HG02885 (cell line): ENCODE measurements at regions not wholly inside any gene's neighbourhood (a gene's known extent, or its start where the extent isn't known, plus 50 kb on each side); places are given as distances from the start of the nearest gene placed in this dataset.

Source experiments
- ATAC-seq: cut with Tn5 transposase; IDR thresholded peaks from one replicate; pipeline ENCODE4 v1.9.1; 2021; ENCODE audit warnings: mild to moderate bottlenecking; ENCODE audit not compliant: unreplicated experiment, poor library complexity

GRCh38 chr4:10212400-10212799 lies 95.8 kb upstream of the WDR1 start:
- no peak for ATAC-seq

- no peak for ATAC-seq
These were observed 90.5 kb upstream of the WDR1 start for GRCh38 chr4:10207116-10207515.

GRCh38 chr4:10205223-10205622 lies 88.6 kb upstream of the WDR1 start:
- ATAC-seq: no peak

DNA sequence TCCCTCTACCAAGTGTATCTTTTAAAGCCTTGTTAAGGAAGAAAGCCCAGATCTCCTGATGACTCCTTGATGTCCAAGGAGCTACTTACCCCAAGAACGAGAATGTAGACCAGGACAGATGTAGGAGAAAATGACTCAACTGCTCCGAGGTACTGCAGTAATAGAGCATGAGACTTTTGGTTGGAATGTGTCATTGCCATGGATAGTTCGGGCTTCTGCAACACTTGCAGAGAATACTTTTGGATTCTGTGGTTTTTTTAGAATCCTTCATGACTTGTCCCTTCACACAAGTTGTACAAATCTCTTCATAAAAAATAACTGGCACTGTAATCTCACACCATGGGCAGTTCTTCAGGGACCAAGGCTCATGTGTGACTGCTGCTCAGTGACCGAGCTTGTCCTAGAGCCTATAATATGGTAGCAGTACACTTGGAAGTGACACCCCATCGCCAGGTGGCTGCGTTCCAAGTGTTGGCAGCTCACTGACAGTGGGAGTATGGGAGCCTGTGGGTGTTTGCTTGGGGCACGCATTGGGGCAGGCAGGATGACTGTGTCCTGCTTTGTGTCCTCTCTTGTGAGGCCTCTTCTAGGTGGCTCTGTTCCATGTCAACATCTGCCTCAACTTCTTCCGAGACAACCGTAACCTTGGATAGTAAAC lies 87.9 kb upstream of the WDR1 start:
- no peak for ATAC-seq

DNA sequence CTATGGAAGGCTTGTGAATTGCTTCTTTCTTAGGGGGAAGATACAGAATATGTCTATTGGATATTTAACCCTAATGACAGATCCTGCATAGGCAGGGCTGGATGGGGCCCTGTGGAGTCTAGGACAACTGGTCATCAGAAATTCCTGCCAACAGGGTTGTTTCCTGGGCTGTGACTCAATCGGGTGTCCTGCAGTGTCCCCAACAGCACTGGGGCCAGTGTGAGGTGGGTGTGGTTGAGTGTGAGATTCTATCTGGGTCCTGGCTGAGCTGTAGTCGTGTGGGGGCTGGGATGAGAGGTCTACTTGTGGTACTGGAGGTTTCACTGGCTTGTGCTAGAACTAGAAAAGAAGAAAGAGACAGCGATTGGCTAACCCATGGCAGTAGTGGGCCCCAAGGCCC lies 87.3 kb upstream of the WDR1 start:
- ATAC-seq: no peak

DNA sequence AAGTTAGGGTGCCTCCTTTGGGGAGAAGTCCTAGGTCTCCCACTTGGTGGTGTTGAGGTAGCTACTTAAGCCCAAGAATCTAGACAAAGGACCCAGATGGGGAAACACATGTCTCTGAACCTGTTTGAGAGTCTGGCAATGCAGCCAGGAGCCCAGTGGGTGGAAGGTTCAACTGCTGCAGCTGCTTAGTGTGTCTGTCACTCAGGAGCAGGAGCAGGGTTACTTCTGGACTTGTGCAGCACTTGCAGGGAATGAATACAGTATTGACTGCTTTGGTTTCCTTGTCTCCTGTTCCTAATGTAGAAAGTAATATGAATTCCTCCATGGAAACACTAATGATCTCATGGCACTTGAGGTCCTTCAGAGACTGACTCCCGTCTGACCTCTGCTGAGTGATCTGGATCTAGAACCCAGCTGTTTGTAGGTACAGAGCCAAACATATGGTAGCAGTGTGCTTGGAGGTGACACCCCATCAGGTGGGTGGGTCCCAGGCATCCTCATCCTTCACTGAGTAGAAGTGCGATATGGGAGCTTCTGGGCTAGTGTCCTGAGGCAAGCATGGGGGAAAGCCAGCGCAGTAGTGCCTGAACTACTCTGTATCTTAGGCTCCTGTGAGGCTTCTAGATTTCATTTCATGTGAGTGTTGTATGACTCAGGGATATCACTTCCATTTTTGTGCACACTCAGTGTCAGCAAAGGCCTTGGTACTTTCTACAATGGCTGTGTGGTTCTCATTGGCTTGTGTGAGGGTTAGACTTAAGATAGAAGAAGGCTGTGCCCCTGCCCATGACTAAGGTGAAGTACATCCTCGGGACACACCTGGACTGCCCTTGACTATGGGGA lies 85.0 kb upstream of the WDR1 start:
- no peak for ATAC-seq

- ATAC-seq: no peak
These were observed 84.3 kb upstream of the WDR1 start for GRCh38 chr4:10200869-10201268.

- ATAC-seq: no peak
These were observed 81.8 kb upstream of the WDR1 start for GRCh38 chr4:10198365-10198764.

DNA sequence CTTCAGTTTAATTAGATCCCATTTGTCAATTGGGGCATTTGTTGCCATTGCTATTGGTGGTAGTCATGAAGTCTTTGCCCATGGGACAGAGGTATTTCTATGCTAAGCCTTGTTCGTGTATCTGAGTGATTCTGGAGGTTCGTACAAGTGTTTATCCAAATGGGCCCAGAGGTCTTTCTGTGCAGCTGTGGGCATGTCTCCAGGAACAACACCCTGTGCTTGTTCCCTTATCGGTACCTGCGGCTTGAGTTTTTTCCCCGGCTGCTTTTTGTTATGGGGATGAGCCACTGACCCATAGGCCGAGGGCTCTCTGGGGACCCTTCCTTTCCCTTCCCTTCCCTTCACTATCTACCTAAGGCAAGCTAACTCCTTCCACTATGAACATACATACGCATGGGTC lies 81.4 kb upstream of the WDR1 start:
- no peak for ATAC-seq

- no peak for ATAC-seq
These were observed 79.6 kb upstream of the WDR1 start for GRCh38 chr4:10196191-10196590.

DNA sequence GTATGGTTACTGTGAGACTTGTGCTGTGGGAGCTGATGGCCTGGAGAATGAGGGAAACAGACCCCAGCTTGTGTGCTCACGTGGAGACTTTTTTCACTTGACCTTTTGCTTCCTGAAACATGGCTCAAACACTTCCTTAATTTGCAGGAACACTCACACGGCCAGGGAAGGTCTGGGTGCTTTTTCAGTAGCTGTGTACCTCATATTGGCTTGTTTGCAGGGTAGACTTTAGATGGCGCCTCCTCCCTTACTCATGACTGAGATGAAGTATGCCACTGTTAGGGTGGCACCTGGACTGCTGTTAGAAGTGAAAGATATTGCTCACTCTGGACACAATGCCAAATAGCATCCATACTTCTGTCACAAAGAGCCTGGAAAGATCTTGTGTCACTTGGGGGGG lies 75.7 kb upstream of the WDR1 start:
- no peak for ATAC-seq

- no peak for ATAC-seq
These were observed 71.9 kb upstream of the WDR1 start for GRCh38 chr4:10188400-10189004.

DNA sequence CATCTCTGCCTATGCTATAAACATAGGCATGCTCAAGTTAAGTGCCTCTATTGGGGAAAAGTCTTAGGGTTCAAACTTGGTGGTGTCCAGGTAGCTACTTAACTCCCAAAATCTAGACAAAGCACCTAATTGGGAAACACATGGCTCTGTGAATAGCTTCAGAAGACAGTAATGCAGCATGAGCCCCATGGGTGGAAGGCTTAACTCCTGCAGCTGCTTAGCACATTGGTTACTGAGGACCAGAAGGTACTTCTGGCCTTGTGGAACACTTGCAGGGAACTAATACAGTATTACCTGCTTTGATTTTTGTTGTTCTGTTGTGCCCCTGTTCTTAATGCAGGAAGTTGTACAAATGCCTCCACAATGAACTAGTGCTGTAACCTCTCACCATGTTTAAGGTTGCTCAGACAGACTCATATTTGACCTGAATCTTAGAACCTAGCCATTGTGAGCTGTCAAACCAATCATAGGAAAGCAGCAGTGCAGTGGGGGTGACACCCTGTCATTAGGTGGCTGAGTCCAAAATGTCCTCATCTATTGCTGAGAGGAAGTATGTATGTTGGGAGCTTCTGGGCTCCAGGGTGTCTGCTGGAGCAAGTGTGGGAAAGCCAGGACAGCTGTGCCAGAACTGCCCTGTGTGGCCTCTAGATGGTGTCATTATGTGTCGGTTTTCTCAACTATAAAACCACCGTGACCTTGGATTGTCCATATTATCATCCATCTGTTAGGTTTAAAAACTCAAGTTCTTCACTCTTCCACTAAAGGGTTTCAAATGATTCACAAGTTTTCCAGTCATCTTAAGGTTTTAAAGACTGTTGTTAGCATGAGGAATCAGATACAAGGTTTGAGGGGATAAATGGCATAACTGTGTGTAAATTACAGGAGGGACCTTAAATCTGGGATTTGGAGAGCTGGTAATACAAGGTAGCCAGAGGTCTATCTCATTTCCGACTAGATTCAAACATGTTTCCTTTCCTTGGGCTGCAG lies 69.9 kb upstream of the WDR1 start:
- no peak for ATAC-seq

DNA sequence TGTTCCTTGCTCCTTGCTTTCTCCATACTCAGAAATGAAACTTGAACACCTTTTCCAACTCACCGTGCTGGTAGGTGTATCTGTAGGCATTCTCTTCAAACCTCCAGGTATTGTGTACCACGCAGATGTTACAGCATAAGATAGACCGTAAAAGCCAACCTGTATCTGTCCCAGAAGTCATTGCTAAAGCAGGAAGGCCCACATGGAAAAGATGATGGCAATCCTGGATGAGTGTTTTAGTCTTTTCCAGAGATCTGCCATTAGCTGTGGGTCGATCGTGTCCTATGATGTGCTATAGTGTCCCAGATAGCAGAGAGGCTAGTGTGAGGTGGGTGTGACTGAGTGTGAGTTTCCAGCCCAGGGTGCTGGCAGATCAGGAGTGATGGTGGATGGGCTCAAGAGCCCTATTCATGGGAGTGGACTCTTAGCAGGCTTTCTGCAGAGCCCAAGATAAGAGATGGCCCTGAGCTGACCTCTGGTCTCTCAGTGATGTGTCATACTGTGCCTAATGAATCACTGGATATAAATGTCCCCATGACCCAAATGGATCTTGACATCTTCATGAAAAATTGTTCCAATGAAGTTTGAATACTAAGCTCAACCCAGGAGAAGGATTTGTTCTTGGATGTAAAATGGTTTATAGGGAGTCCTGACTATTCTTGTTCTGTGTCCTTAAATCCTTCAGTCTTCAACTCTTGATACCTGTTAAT lies 69.1 kb upstream of the WDR1 start:
- ATAC-seq: no peak

- ATAC-seq: no peak
These were observed 67.9 kb upstream of the WDR1 start for GRCh38 chr4:10184501-10184938.

DNA sequence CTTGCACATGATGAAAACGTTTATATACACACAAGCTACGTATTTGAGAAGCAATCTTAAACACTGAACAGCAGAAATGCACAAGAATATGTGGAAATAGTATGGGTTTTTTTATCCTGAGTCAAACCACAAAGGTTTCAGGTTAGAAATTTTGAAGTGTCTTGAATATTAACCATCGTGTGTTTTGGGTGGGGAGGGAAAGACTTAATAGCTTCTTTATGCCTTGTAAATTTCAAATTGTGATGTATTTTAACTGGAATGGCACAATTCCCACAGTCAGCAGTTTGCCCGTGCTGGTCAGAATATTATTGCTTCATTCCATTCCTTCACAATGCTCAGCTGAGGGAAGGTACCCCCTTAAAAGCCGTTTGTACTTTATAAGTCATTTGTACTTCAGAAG lies 67.4 kb upstream of the WDR1 start:
- ATAC-seq: no peak

DNA sequence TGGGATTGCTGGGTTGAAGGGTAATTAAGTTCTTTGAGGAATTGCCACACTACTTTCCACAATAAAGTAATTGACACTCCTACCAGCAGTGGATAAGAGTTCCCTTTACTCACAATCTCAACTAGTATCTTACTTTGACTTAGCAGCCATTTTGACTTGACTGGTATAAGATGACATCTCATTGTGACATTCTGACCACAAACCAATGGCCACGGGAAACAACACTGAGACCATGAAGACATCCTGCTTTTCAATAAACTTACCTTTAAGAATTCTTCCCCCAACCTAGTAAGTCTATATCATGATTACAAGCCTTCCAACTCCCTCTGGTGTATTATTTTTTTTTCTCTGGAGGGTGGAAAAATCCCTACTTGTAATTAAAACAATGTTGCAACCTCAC lies 66.9 kb upstream of the WDR1 start:
- no peak for ATAC-seq

- ATAC-seq: no peak
These were observed 66.1 kb upstream of the WDR1 start for GRCh38 chr4:10182446-10183424.
